Sigmoid colon (tissue), 4 donors: ENCODE measurements at regions not wholly inside any gene's neighbourhood (a gene's known extent, or its start where the extent isn't known, plus 50 kb on each side); places are given as distances from the start of the nearest gene placed in this dataset.

ENCODE experiments used
- CTCF ChIP-seq, 4 experiments: fragments of 450-650 bp in 3 of 4; fragments of 200-600 bp in 1 of 4; IDR thresholded peaks; one replicate each; pipeline ENCODE4 v1.5.1; 2016 to 2019; ENCODE audit warnings: antibody characterized with exemption in 4 of 4, mild to moderate bottlenecking in 3 of 4, moderate library complexity in 2 of 4
- POLR2AphosphoS5 ChIP-seq, 4 donors: sonication (generic); formaldehyde crosslinking; IDR thresholded peaks; one replicate each; pipeline ENCODE4 v1.6.1; 2017; ENCODE audit warnings: antibody characterized with exemption in 4 of 4

- TF ChIP-seq CTCF (IDR thresholded peaks at IDR 0.05) (no peak), POLR2AphosphoS5 (IDR thresholded peaks at IDR 0.05) (no peak)
Observed at GRCh38 chr2:217610401-217610814, 392.4 kb downstream of the TNS1 start.
